HCT116 (cell line): ENCODE measurements at regions not wholly inside any gene's neighbourhood (a gene's known extent, or its start where the extent isn't known, plus 50 kb on each side); places are given as distances from the start of the nearest gene placed in this dataset.

Source experiments
- ATAC-seq: fragments of 200-7000 bp; cut with Tn5 transposase; 2 replicates; pipeline ENCODE4 v1.9.1; 2020; ENCODE audit warnings: mild to moderate bottlenecking, moderate library complexity
- BruUV-seq: library from RNA; stranded (reverse); fragments of 400-500 nt; replicated peaks from 2 replicates; lab custom pipeline; 2021; lab: Mats Ljungman, UMichigan
- CTCF ChIA-PET: fragments of 300-600 bp; sonication (Branson Sonifier 250); formaldehyde crosslinking; loops from one replicate; lab custom pipeline; 2021; ENCODE audit warnings: antibody characterized with exemption; lab: Charles Lee
- POLR2A ChIA-PET: fragments of 300-600, 350-600 bp; sonication (Branson Sonifier 250); formaldehyde crosslinking; loops from one replicate; lab custom pipeline; 2021; ENCODE audit warnings: antibody characterized with exemption; lab: Charles Lee
- RAD21 ChIA-PET, 2 experiments: fragments of 300-600 bp; sonication (Branson Sonifier 250); formaldehyde crosslinking; loops; one replicate each; lab custom pipeline; 2023; ENCODE audit warnings: low total read pairs in 2 of 2; ENCODE audit not compliant: uncharacterized antibody in 2 of 2, unreplicated experiment in 2 of 2, low non-redundant PET in 1 of 2; lab: Charles Lee
- DNase-seq: peaks from one replicate; pipeline ENCODE4 v3.0.0-alpha.2; 2010; ENCODE audit warnings: low read depth, low spot score
- H2AFZ ChIP-seq: fragments of 200-600 bp; shearing (Covaris generic), sonication (generic); 2 replicates; pipeline ENCODE4 v1.6.1; 2017; ENCODE audit warnings: low read depth, mixed run types, mixed read lengths, antibody characterized with exemption, low read length; ENCODE audit not compliant: poor library complexity, severe bottlenecking
- H3K27ac ChIP-seq: 2 replicates; pipeline ENCODE4 v1.5.1; 2012; ENCODE audit warnings: low read depth, low read length
- H3K27me3 ChIP-seq: fragments of 200-600 bp; sonication (generic); 2 replicates; pipeline ENCODE4 v1.6.1; 2016; ENCODE audit warnings: mixed run types, low read length, mixed read lengths; ENCODE audit not compliant: insufficient read depth
- H3K36me3 ChIP-seq, 2 experiments: fragments of 200-500 bp in 1 of 2; fragments of 200-600 bp in 1 of 2; sonication (Bioruptor generic) in 1 of 2; sonication (generic) in 1 of 2; 2 replicates each; pipeline versions ENCODE4 v1.5.1 to v1.6.1; 2014 to 2016; ENCODE audit warnings: low read length in 2 of 2, inconsistent platforms in 1 of 2, mixed read lengths in 1 of 2, mixed run types in 1 of 2; ENCODE audit not compliant: insufficient read depth in 2 of 2, control insufficient read depth in 1 of 2
- H3K4me1 ChIP-seq, 2 experiments: fragments of 200-600 bp in 1 of 2; sonication (generic) in 1 of 2; 2 replicates each; pipeline versions ENCODE4 v1.5.1 to v1.6.1; 2012 to 2017; ENCODE audit warnings: low read length in 2 of 2, inconsistent platforms in 1 of 2, mild to moderate bottlenecking in 1 of 2, mixed read lengths in 1 of 2, mixed run types in 1 of 2, moderate library complexity in 1 of 2; ENCODE audit not compliant: insufficient read depth in 2 of 2, control insufficient read depth in 1 of 2
- H3K4me2 ChIP-seq: fragments of 200-600 bp; sonication (generic); 2 replicates; pipeline ENCODE4 v1.6.1; 2017; ENCODE audit warnings: mixed run types, low read length, mixed read lengths
- H3K4me3 ChIP-seq, 2 experiments: fragments of 200-600 bp in 1 of 2; sonication (generic) in 1 of 2; replicated peaks in 1 of 2; 2 replicates each; pipeline ENCODE4 v1.5.1; 2011 to 2016; ENCODE audit warnings: low read length in 2 of 2, control low read depth in 1 of 2, low read depth in 1 of 2, mild to moderate bottlenecking in 1 of 2, mixed read lengths in 1 of 2, mixed run types in 1 of 2
- H3K79me2 ChIP-seq: fragments of 200-600 bp; sonication (generic); 2 replicates; pipeline ENCODE4 v1.6.1; 2017; ENCODE audit warnings: mild to moderate bottlenecking, mixed run types, low read length, moderate library complexity, mixed read lengths; ENCODE audit not compliant: insufficient read depth
- H3K9ac ChIP-seq: fragments of 200-600 bp; sonication (generic); 2 replicates; pipeline ENCODE4 v1.6.1; 2016; ENCODE audit warnings: low read length, mixed read lengths
- H3K9me2 ChIP-seq: fragments of 200-600 bp; sonication (generic), shearing (Covaris generic); 2 replicates; pipeline ENCODE4 v1.6.1; 2017; ENCODE audit warnings: mixed run types, mild to moderate bottlenecking, moderate library complexity; ENCODE audit not compliant: insufficient read depth
- H3K9me3 ChIP-seq, 2 experiments: fragments of 200-500 bp in 1 of 2; fragments of 200-600 bp in 1 of 2; sonication (Bioruptor generic) in 1 of 2; sonication (generic) in 1 of 2; 2 replicates each; pipeline ENCODE4 v1.6.1; 2014 to 2017; ENCODE audit warnings: low read length in 2 of 2, mixed read lengths in 2 of 2, inconsistent platforms in 1 of 2, low read depth in 1 of 2, mild to moderate bottlenecking in 1 of 2, mixed run types in 1 of 2, moderate library complexity in 1 of 2; ENCODE audit not compliant: control insufficient read depth in 1 of 2, insufficient read depth in 1 of 2
- H4K20me1 ChIP-seq: fragments of 200-600 bp; sonication (generic), shearing (Covaris generic); 2 replicates; pipeline ENCODE4 v1.6.1; 2017; ENCODE audit warnings: mixed run types, mild to moderate bottlenecking, moderate library complexity; ENCODE audit not compliant: insufficient read depth
- CBX3 ChIP-seq: IDR thresholded peaks from 2 replicates; pipeline ENCODE4 v1.6.1; 2012; ENCODE audit warnings: low read depth
- CEBPB ChIP-seq: IDR thresholded peaks from 2 replicates; pipeline ENCODE4 v1.6.1; 2012; ENCODE audit warnings: low read depth
- CTCF ChIP-seq, 3 experiments: fragments of 200-600 bp in 1 of 3; sonication (generic) in 1 of 3; IDR thresholded peaks in 2 of 3; conservative IDR thresholded peaks in 1 of 3; 2 replicates each; pipeline ENCODE4 v1.5.1; 2012 to 2017; ENCODE audit warnings: low read depth in 2 of 3, low read length in 2 of 3, antibody characterized with exemption in 1 of 3, borderline replicate concordance in 1 of 3, control low read depth in 1 of 3, mild to moderate bottlenecking in 1 of 3, mixed read lengths in 1 of 3, mixed run types in 1 of 3, moderate library complexity in 1 of 3; ENCODE audit not compliant: insufficient read depth in 1 of 3
- EGR1 ChIP-seq: IDR thresholded peaks from 2 replicates; pipeline ENCODE4 v1.6.1; 2012; ENCODE audit warnings: low read depth
- ELF1 ChIP-seq: IDR thresholded peaks from 2 replicates; pipeline ENCODE4 v1.6.1; 2012; ENCODE audit warnings: low read depth, borderline replicate concordance
- EZH2 ChIP-seq: fragments of 200-600 bp; sonication (generic); IDR thresholded peaks from 2 replicates; pipeline ENCODE4 v1.6.1; 2017; ENCODE audit warnings: antibody characterized with exemption, mixed run types
- JUND ChIP-seq: IDR thresholded peaks from 2 replicates; pipeline ENCODE4 v1.6.1; 2012
- POLR2A ChIP-seq: IDR thresholded peaks from 2 replicates; pipeline ENCODE4 v1.7.0; 2011; ENCODE audit warnings: borderline replicate concordance; ENCODE audit not compliant: insufficient read depth, insufficient read length; ENCODE audit errors: extremely low read depth
- POLR2AphosphoS5 ChIP-seq: IDR thresholded peaks from 2 replicates; pipeline ENCODE4 v1.6.1; 2011; ENCODE audit warnings: mild to moderate bottlenecking, low read depth, low read length, moderate library complexity
- RAD21 ChIP-seq: IDR thresholded peaks from 2 replicates; pipeline ENCODE4 v1.6.1; 2012; ENCODE audit warnings: low read depth, mild to moderate bottlenecking
- REST ChIP-seq: IDR thresholded peaks from 2 replicates; pipeline ENCODE4 v1.6.1; 2012; ENCODE audit warnings: low read depth
- SIN3A ChIP-seq: IDR thresholded peaks from 2 replicates; pipeline ENCODE4 v1.6.1; 2012; ENCODE audit warnings: low read depth
- SP1 ChIP-seq: IDR thresholded peaks from 2 replicates; pipeline ENCODE4 v1.6.1; 2012; ENCODE audit warnings: low read depth
- SRF ChIP-seq: IDR thresholded peaks from 2 replicates; pipeline ENCODE4 v1.6.1; 2012; ENCODE audit warnings: low read depth
- TCF7L2 ChIP-seq: IDR thresholded peaks from 2 replicates; pipeline ENCODE4 v1.7.0; 2011; ENCODE audit warnings: borderline replicate concordance, inconsistent platforms; ENCODE audit not compliant: insufficient read depth, insufficient read length; ENCODE audit errors: extremely low read depth
- YY1 ChIP-seq: IDR thresholded peaks from 2 replicates; pipeline ENCODE4 v1.6.1; 2011; ENCODE audit warnings: low read length, low read depth, moderate library complexity, mild to moderate bottlenecking; ENCODE audit not compliant: insufficient replicate concordance; ENCODE audit errors: extremely low read depth
- ZBTB33 ChIP-seq: IDR thresholded peaks from 2 replicates; pipeline ENCODE4 v1.6.1; 2011; ENCODE audit warnings: mild to moderate bottlenecking, low read length, moderate library complexity; ENCODE audit not compliant: insufficient replicate concordance; ENCODE audit errors: extremely low read depth
- ZFX ChIP-seq: fragments of 450-650 bp; IDR thresholded peaks from 2 replicates; pipeline ENCODE4 v1.6.1; 2017
- ZNF274 ChIP-seq: fragments of 200-500 bp; sonication (Bioruptor generic); IDR thresholded peaks from 2 replicates; pipeline ENCODE4 v1.6.1; 2014; ENCODE audit warnings: mild to moderate bottlenecking, low read depth, low read length, inconsistent platforms
- intact Hi-C: fragments of 100-400 bp; cut with micrococcal nuclease; formaldehyde crosslinking; loops from 2 replicates; pipeline ENCODE4 v1.10.0; 2022

GRCh38 chr20:39246436-39246835, 284.3 kb downstream of the DHX35 start:
- Histone ChIP-seq H3K36me3 (no peaks in the 10 kb centered on the region), H4K20me1 (no peaks in the 10 kb centered on the region), H3K79me2 (no peaks in the 10 kb centered on the region), H3K27ac (no peak overlapping the region), H3K9ac (no peak overlapping the region), H3K9me3 (no peaks in the 10 kb centered on the region), H3K4me2 (no peak overlapping the region), H3K4me3 (no peak overlapping the region), H2AFZ (no peak overlapping the region), H3K4me1 (no peaks in the 10 kb centered on the region), H3K9me2 (no peaks in the 10 kb centered on the region), H3K27me3 (peaks cover 15% of the 10 kb centered on the region)
- ATAC-seq (no peak), DNase-seq (no peak)
- BruUV-seq = no TSS peak
- ChIA-PET RAD21 (no interaction called here), POLR2A (no interaction called here), CTCF (no interaction called here)
- intact Hi-C loops = no loop called here
- TF ChIP-seq RAD21 = no peak
- TF ChIP-seq SP1 = no peak
- TF ChIP-seq JUND = no peak
- TF ChIP-seq ELF1 = no peak
- TF ChIP-seq TCF7L2 = no peak
- TF ChIP-seq ZNF274 = no peak
- TF ChIP-seq ZFX = no peak
- no peak for TF ChIP-seq POLR2A
- no peak for TF ChIP-seq CEBPB
- no peak for TF ChIP-seq CBX3
- no peak for TF ChIP-seq SRF
- TF ChIP-seq EZH2 = no peak
- TF ChIP-seq YY1 = no peak
- TF ChIP-seq EGR1 = no peak
- TF ChIP-seq ZBTB33 = no peak
- TF ChIP-seq POLR2AphosphoS5 = no peak
- no peak for TF ChIP-seq REST
- TF ChIP-seq SIN3A = no peak
- no peak for TF ChIP-seq CTCF (IDR thresholded peaks at IDR 0.05 in 2 of 3, conservative IDR thresholded peaks at IDR 0.05 in 1 of 3; ENCODE audit: borderline replicate concordance in 1 of 3, insufficient read depth in 1 of 3, low read depth in 2 of 3, low read length in 2 of 3)
